ENCODE measurements at regions not wholly inside any gene's neighbourhood (a gene's known extent, or its start where the extent isn't known, plus 50 kb on each side); places are given as distances from the start of the nearest gene placed in this dataset.

GRCh38 chr3:166060789-166061479 lies 223.7 kb upstream of the BCHE start:
- no peak for TF ChIP-seq CTCF (IDR thresholded peaks at IDR 0.05)
- no peak for TF ChIP-seq EZH2 (IDR thresholded peaks at IDR 0.05; ENCODE audit: borderline replicate concordance, insufficient read depth, low read depth, low read length, poor library complexity, severe bottlenecking)
- Histone ChIP-seq H3K4me1 (ENCODE audit: control insufficient read depth in 2 of 2, insufficient read depth in 2 of 2, low read length in 2 of 2) (no peaks in the 10 kb centered on the region), H4K20me1 (ENCODE audit: control insufficient read depth, insufficient read depth, low read length, poor library complexity, severe bottlenecking) (no peaks in the 10 kb centered on the region), H3K27ac (ENCODE audit: low read length in 2 of 2) (no peak overlapping the region), H3K79me2 (ENCODE audit: control insufficient read depth, insufficient read depth, low read length) (no peaks in the 10 kb centered on the region), H3K36me3 (replicated peaks in 1 of 2; ENCODE audit: control extremely low read depth in 1 of 2, control insufficient read depth in 1 of 2, extremely low read depth in 1 of 2, insufficient read depth in 2 of 2, low read length in 1 of 2) (no peaks in the 10 kb centered on the region), H3K4me3 (ENCODE audit: control extremely low read depth in 1 of 5, extremely low read depth in 1 of 5, insufficient read depth in 1 of 5, low read depth in 2 of 5, low read length in 4 of 5) (no peak overlapping the region), H3K9ac (ENCODE audit: low read length) (no peak overlapping the region), H3K9me3 (ENCODE audit: control extremely low read depth in 1 of 3, control insufficient read depth in 2 of 3, insufficient read depth in 1 of 3, low read length in 2 of 3) (peaks cover 0 to 2% (median 0%) of the 10 kb centered on the region in 3 donors), H3K27me3 (replicated peaks in 1 of 4; ENCODE audit: control extremely low read depth in 1 of 4, control insufficient read depth in 3 of 4, insufficient read depth in 4 of 4, low read length in 3 of 4) (no peaks in the 10 kb centered on the region), H3K4me2 (replicated peaks; ENCODE audit: low read depth, low read length, poor library complexity, severe bottlenecking) (no peak overlapping the region), H2AFZ (ENCODE audit: insufficient read depth, low read depth, low read length, poor library complexity, severe bottlenecking) (no peak overlapping the region)
- Mint-ChIP-seq H3K4me3 (no peak overlapping the region), H3K27me3 (no peaks in the 10 kb centered on the region), H3K27ac (no peak overlapping the region), H3K9me3 (ENCODE audit: insufficient read depth) (no peaks in the 10 kb centered on the region), H3K4me1 (no peaks in the 10 kb centered on the region)
- 100% methylated on average over 2 of the region's 2 CpGs for WGBS (ENCODE audit: insufficient coverage)
- ChIA-PET POLR2A (no interaction called here), CTCF (no interaction called here)
- intact Hi-C loops (cut with micrococcal nuclease), result no loop called here
- no peak for DNase-seq
- no peak for ATAC-seq (ENCODE audit: low read depth)

- Histone ChIP-seq H2AFZ (ENCODE audit: insufficient read depth, low read depth, low read length, poor library complexity, severe bottlenecking) (no peak overlapping the region), H3K9me3 (ENCODE audit: control extremely low read depth in 1 of 3, control insufficient read depth in 2 of 3, insufficient read depth in 1 of 3, low read length in 2 of 3) (peaks cover 0 to 3% (median 2%) of the 10 kb centered on the region in 3 donors), H3K36me3 (replicated peaks in 1 of 2; ENCODE audit: control extremely low read depth in 1 of 2, control insufficient read depth in 1 of 2, extremely low read depth in 1 of 2, insufficient read depth in 2 of 2, low read length in 1 of 2) (no peaks in the 10 kb centered on the region), H3K9ac (ENCODE audit: low read length) (no peak overlapping the region), H3K27ac (ENCODE audit: low read length in 2 of 2) (no peak overlapping the region), H3K27me3 (replicated peaks in 1 of 4; ENCODE audit: control extremely low read depth in 1 of 4, control insufficient read depth in 3 of 4, insufficient read depth in 4 of 4, low read length in 3 of 4) (no peaks in the 10 kb centered on the region), H3K4me1 (ENCODE audit: control insufficient read depth in 2 of 2, insufficient read depth in 2 of 2, low read length in 2 of 2) (no peaks in the 10 kb centered on the region), H3K4me3 (ENCODE audit: control extremely low read depth in 1 of 5, extremely low read depth in 1 of 5, insufficient read depth in 1 of 5, low read depth in 2 of 5, low read length in 4 of 5) (no peak overlapping the region), H4K20me1 (ENCODE audit: control insufficient read depth, insufficient read depth, low read length, poor library complexity, severe bottlenecking) (no peaks in the 10 kb centered on the region), H3K79me2 (ENCODE audit: control insufficient read depth, insufficient read depth, low read length) (no peaks in the 10 kb centered on the region), H3K4me2 (replicated peaks; ENCODE audit: low read depth, low read length, poor library complexity, severe bottlenecking) (no peak overlapping the region)
- TF ChIP-seq EZH2 (IDR thresholded peaks at IDR 0.05; ENCODE audit: borderline replicate concordance, insufficient read depth, low read depth, low read length, poor library complexity, severe bottlenecking), result no peak
- no peak for TF ChIP-seq CTCF (IDR thresholded peaks at IDR 0.05)
- ATAC-seq (ENCODE audit: low read depth), result no peak
- no peak overlapping the region for H3K4me3 Mint-ChIP-seq
- POLR2A ChIA-PET, result no interaction called here
- no peak overlapping the region for H3K27ac Mint-ChIP-seq
- intact Hi-C loops (cut with micrococcal nuclease), result no loop called here
- peaks cover 4% of the 10 kb centered on the region for H3K9me3 Mint-ChIP-seq (ENCODE audit: insufficient read depth)
- no peaks in the 10 kb centered on the region for H3K4me1 Mint-ChIP-seq
- 90% methylated on average over 4 of the region's 5 CpGs for WGBS (ENCODE audit: insufficient coverage)
- no peak for DNase-seq
- H3K27me3 Mint-ChIP-seq, result no peaks in the 10 kb centered on the region
- CTCF ChIA-PET, result no interaction called here
Observed at GRCh38 chr3:166052440-166052839, 215.2 kb upstream of the BCHE start.
